ENCODE measurements at regions not wholly inside any gene's neighbourhood (a gene's known extent, or its start where the extent isn't known, plus 50 kb on each side); places are given as distances from the start of the nearest gene placed in this dataset.

- DNase-seq = no peak
Measured at GRCh38 chr6:146887447-146888077, 288.8 kb downstream of the ADGB start.

- no peak for DNase-seq
Measured at GRCh38 chr6:146889303-146889702, 290.5 kb downstream of the ADGB start.

- DNase-seq = no peak
Measured at GRCh38 chr6:146890172-146890571, 291.4 kb downstream of the ADGB start.

- DNase-seq = no peak
Measured at GRCh38 chr6:146890644-146891434, 292.1 kb downstream of the ADGB start.

GRCh38 chr6:146891615-146892265 is 293.0 kb downstream of the ADGB start:
- no peak for DNase-seq

- no peak for DNase-seq
Measured at GRCh38 chr6:146892283-146892612, 293.5 kb downstream of the ADGB start.

GRCh38 chr6:146892613-146893401 is 294.0 kb downstream of the ADGB start:
- no peak for DNase-seq

GRCh38 chr6:146893690-146894089 is 294.9 kb downstream of the ADGB start:
- no peak for DNase-seq

GRCh38 chr6:146894624-146895023 is 295.9 kb downstream of the ADGB start:
- DNase-seq = no peak

GRCh38 chr6:146895101-146895771 is 296.5 kb downstream of the ADGB start:
- DNase-seq = no peak

GRCh38 chr6:146895772-146896061 is 296.9 kb downstream of the ADGB start:
- DNase-seq = no peak

GRCh38 chr6:146896062-146896813 is 297.5 kb downstream of the ADGB start:
- no peak for DNase-seq

GRCh38 chr6:146896960-146897701 is 298.4 kb downstream of the ADGB start:
- DNase-seq = no peak

GRCh38 chr6:146898069-146898887 is 299.5 kb downstream of the ADGB start:
- DNase-seq = no peak

- DNase-seq = no peak
Measured at GRCh38 chr6:146898888-146899227, 300.1 kb downstream of the ADGB start.

GRCh38 chr6:146901940-146902816 is 302.0 kb upstream of the STXBP5 start:
- DNase-seq = no peak

GRCh38 chr6:146902846-146903245 is 301.4 kb upstream of the STXBP5 start:
- DNase-seq = no peak

- no peak for DNase-seq
Measured at GRCh38 chr6:146903451-146903850, 300.8 kb upstream of the STXBP5 start.

GRCh38 chr6:146904596-146904995 is 299.6 kb upstream of the STXBP5 start:
- DNase-seq = no peak
